Natural killer cell (primary cell): ENCODE measurements at regions not wholly inside any gene's neighbourhood (a gene's known extent, or its start where the extent isn't known, plus 50 kb on each side); places are given as distances from the start of the nearest gene placed in this dataset.
"Not testable (repeated sequence)": the region's sequence is repeated elsewhere in the genome, so short reads cannot be mapped to it uniquely, and the experiment has no call there.

ENCODE experiments used
- ATAC-seq, 3 donors: fragments of 150-1000 bp in 2 of 3; fragments of 200-7000 bp in 1 of 3; cut with Tn5 transposase; 1 replicate in 1 of 3; 2 replicates in 2 of 3; pipeline ENCODE4 v1.10.0; 2021; ENCODE audit warnings: mild to moderate bottlenecking in 2 of 3, moderate library complexity in 2 of 3
- DNase-seq, 2 donors: peaks; one replicate each; pipeline versions ENCODE4 v3.0.0 to v3.0.0-alpha.2; 2013 to 2021; ENCODE audit warnings: mixed read lengths in 1 of 2
- H3K27ac ChIP-seq: one replicate; pipeline ENCODE4 v1.5.1; 2013; ENCODE audit warnings: mild to moderate bottlenecking, low read length
- H3K27me3 ChIP-seq: one replicate; pipeline ENCODE4 v1.6.1; 2013; ENCODE audit warnings: low read length; ENCODE audit not compliant: control insufficient read depth, insufficient read depth
- H3K36me3 ChIP-seq: one replicate; pipeline ENCODE4 v1.6.1; 2013; ENCODE audit warnings: low read length; ENCODE audit not compliant: control insufficient read depth, insufficient read depth
- H3K4me1 ChIP-seq: one replicate; pipeline ENCODE4 v1.6.1; 2013; ENCODE audit warnings: low read length; ENCODE audit not compliant: control insufficient read depth, insufficient read depth
- H3K4me3 ChIP-seq: one replicate; pipeline ENCODE4 v1.5.1; 2013; ENCODE audit warnings: low read length
- H3K9me3 ChIP-seq: one replicate; pipeline ENCODE4 v1.6.1; 2013; ENCODE audit warnings: low read length; ENCODE audit not compliant: control insufficient read depth, insufficient read depth
- H3K27ac Mint-ChIP-seq, 2 donors: one replicate each; pipeline ENCODE4 v1.8.0; 2022; ENCODE audit warnings: mild to moderate bottlenecking in 2 of 2, mixed read lengths in 2 of 2, moderate library complexity in 1 of 2
- H3K27me3 Mint-ChIP-seq, 2 donors: one replicate each; pipeline ENCODE4 v1.8.0; 2022; ENCODE audit warnings: low read depth in 2 of 2, mixed read lengths in 2 of 2
- H3K36me3 Mint-ChIP-seq: one replicate; pipeline ENCODE4 v1.8.0; 2022; ENCODE audit warnings: mixed read lengths
- H3K4me1 Mint-ChIP-seq, 2 donors: one replicate each; pipeline ENCODE4 v1.8.0; 2022; ENCODE audit warnings: mixed read lengths in 2 of 2
- H3K4me3 Mint-ChIP-seq: one replicate; pipeline ENCODE4 v1.8.0; 2022; ENCODE audit warnings: mild to moderate bottlenecking, moderate library complexity, mixed read lengths
- H3K9me3 Mint-ChIP-seq, 2 donors: one replicate each; pipeline ENCODE4 v1.8.0; 2022; ENCODE audit warnings: mixed read lengths in 2 of 2
- WGBS: methylation state at CpG from one replicate; pipeline ENCODE4 v1.1.7; 2013; ENCODE audit warnings: missing lambda C conversion rate; ENCODE audit not compliant: insufficient coverage; 5-methylcytosine and 5-hydroxymethylcytosine counted together
- intact Hi-C: fragments of 100-400 bp; cut with micrococcal nuclease; formaldehyde crosslinking; loops from one replicate; pipeline ENCODE4 v1.14.2; 2022
- TF ChIP-seq, protein P1 (sequence below): fragments of 200-600 bp; IDR thresholded peaks from one replicate; pipeline ENCODE4 v1.8.0; 2022; ENCODE audit warnings: antibody characterized with exemption

DNA sequence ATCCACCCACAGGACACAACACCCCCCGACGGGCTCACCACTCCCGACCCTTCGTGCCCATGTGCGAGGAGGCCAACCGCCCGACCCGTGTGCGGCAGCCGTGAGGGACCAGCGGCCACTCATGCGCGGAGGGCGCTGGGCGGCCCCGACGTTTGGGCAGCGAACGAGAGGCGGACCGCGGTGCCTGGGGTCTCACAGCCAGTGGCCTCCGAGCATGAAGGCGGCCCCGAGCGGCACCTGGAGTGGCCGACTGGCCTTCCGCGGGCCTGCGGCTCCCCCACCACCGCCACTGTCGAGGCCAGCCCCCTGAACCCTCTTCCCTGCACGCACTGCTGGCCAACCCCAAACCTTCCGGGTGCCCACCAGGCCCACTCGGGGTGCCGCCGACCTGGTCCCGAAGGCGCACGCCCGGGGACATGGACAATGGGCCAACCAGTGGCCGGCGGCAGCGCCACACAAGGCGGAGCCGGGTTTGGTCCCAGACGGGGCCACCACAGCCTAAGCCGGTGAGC, 4274.9 kb upstream of the OR11H1 start:
- ATAC-seq (no peak), DNase-seq (peak in 1 of 2 donors; percentile 0)
- Mint-ChIP-seq H3K9me3 (no peaks in the 10 kb centered on the region), H3K27me3 (no peaks in the 10 kb centered on the region), H3K36me3 (no peaks in the 10 kb centered on the region), H3K4me3 (no peak overlapping the region), H3K4me1 (no peaks in the 10 kb centered on the region), H3K27ac (no peak overlapping the region)
- Histone ChIP-seq H3K27me3 (no peaks in the 10 kb centered on the region), H3K9me3 (no peaks in the 10 kb centered on the region), H3K4me1 (no peaks in the 10 kb centered on the region), H3K4me3 (no peak overlapping the region), H3K36me3 (no peaks in the 10 kb centered on the region), H3K27ac (no peak overlapping the region)
- 94% methylated on average over 48 of the region's 48 CpGs for WGBS
- intact Hi-C loops = no loop called here
- TF ChIP-seq, protein P1, sequence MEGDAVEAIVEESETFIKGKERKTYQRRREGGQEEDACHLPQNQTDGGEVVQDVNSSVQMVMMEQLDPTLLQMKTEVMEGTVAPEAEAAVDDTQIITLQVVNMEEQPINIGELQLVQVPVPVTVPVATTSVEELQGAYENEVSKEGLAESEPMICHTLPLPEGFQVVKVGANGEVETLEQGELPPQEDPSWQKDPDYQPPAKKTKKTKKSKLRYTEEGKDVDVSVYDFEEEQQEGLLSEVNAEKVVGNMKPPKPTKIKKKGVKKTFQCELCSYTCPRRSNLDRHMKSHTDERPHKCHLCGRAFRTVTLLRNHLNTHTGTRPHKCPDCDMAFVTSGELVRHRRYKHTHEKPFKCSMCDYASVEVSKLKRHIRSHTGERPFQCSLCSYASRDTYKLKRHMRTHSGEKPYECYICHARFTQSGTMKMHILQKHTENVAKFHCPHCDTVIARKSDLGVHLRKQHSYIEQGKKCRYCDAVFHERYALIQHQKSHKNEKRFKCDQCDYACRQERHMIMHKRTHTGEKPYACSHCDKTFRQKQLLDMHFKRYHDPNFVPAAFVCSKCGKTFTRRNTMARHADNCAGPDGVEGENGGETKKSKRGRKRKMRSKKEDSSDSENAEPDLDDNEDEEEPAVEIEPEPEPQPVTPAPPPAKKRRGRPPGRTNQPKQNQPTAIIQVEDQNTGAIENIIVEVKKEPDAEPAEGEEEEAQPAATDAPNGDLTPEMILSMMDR = no peak

DNA sequence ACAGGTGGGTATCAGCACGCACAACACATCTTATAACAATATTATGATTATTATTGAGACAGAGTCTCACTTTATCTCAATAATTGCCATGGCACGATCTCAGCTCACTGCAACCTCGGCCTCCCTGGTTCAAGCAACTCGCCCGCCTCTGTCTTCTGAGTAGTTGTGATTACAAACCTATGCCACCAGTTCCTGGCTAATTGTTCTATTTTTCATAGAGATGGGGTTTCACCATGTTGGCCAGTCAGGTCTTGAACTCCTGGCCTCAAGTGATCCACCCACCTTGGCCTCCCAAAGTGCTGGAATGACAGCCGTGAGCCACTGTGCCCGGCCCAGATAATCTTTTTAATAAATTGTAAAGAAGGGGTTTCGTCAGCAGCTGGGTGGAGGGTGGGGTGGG, 4257.0 kb upstream of the OR11H1 start:
- H3K27me3 ChIP-seq, H3K4me1 Mint-ChIP-seq, H3K4me1 ChIP-seq, H3K27ac Mint-ChIP-seq, H3K36me3 Mint-ChIP-seq, H3K27me3 Mint-ChIP-seq, H3K9me3 ChIP-seq, H3K4me3 ChIP-seq, ATAC-seq, intact Hi-C loops, H3K4me3 Mint-ChIP-seq, H3K27ac ChIP-seq, H3K36me3 ChIP-seq, H3K9me3 Mint-ChIP-seq, DNase-seq: not testable (repeated sequence)
- 100% methylated on average over 2 of the region's 8 CpGs for WGBS

DNA sequence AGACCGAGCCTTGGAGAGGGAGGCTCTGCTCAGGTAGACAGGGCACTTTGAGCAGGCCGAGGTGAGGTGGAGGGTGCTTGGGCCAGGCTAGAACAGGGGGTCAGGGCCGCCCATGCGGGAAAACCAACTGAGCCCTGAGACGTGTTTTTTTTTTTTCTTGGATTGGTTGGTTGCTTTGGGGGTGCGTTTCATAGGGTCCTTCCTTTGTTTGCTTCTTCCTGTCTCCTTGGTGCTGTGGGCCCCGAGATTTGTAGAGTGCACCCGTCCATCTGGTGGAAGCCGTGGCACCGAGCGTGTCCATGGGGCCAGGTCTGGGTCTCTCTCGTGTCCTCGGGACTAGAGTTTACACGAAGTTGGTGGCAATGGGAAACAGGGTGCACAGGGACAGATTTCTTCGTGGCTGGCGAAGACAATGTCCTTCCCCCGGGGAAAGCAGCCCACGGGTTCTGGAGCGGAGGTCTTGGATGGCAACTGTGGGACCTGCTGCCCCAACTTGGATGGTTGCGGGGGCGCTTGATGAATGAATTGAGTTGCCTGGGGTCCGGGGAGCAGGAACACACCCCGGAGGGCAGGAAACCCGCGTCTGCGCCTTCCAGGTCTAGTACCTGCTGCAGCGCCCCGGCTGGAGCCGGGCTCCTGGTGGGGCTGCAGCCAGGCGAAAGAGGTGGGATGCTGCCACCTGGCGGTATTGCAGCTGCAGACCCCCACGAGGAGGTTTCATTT, 4242.7 kb upstream of the OR11H1 start:
- H3K4me1 Mint-ChIP-seq, H3K36me3 Mint-ChIP-seq, H3K4me3 Mint-ChIP-seq, H3K4me3 ChIP-seq, DNase-seq, intact Hi-C loops, H3K27ac Mint-ChIP-seq, H3K27me3 Mint-ChIP-seq, H3K36me3 ChIP-seq, ATAC-seq, H3K4me1 ChIP-seq, H3K27me3 ChIP-seq, H3K27ac ChIP-seq: not testable (repeated sequence)
- 76% methylated on average over 32 of the region's 32 CpGs for WGBS
- peaks cover 18% of the 10 kb centered on the region for H3K9me3 ChIP-seq
- peaks cover 9 to 15% of the 10 kb centered on the region in 2 donors for H3K9me3 Mint-ChIP-seq

DNA sequence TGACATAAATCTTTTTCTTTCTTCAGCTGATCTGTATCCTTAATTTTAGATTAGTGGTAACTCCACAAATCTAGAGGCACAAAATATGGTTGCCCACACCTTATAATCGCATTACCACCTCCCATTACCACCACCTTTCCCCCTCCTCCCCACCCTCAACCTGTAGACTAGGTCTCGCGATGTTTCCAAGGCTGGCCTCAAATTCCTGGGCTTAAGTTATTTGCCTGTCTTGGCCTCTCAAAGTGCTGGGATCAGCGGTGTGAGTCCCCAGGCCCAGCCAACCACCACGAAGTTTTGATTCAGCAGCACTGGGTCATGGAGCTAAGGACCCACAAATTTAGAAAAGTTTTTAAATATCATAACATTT, 4242.2 kb upstream of the OR11H1 start:
- H3K36me3 ChIP-seq, H3K4me1 ChIP-seq, H3K36me3 Mint-ChIP-seq, DNase-seq, H3K27ac Mint-ChIP-seq, H3K27ac ChIP-seq, H3K4me3 ChIP-seq, H3K4me1 Mint-ChIP-seq, H3K27me3 ChIP-seq, intact Hi-C loops, H3K27me3 Mint-ChIP-seq, ATAC-seq, H3K4me3 Mint-ChIP-seq: not testable (repeated sequence)
- peaks cover 18% of the 10 kb centered on the region for H3K9me3 ChIP-seq
- H3K9me3 Mint-ChIP-seq = peaks cover 11 to 18% of the 10 kb centered on the region in 2 donors
- WGBS = 57% methylated on average over 5 of the region's 5 CpGs

DNA sequence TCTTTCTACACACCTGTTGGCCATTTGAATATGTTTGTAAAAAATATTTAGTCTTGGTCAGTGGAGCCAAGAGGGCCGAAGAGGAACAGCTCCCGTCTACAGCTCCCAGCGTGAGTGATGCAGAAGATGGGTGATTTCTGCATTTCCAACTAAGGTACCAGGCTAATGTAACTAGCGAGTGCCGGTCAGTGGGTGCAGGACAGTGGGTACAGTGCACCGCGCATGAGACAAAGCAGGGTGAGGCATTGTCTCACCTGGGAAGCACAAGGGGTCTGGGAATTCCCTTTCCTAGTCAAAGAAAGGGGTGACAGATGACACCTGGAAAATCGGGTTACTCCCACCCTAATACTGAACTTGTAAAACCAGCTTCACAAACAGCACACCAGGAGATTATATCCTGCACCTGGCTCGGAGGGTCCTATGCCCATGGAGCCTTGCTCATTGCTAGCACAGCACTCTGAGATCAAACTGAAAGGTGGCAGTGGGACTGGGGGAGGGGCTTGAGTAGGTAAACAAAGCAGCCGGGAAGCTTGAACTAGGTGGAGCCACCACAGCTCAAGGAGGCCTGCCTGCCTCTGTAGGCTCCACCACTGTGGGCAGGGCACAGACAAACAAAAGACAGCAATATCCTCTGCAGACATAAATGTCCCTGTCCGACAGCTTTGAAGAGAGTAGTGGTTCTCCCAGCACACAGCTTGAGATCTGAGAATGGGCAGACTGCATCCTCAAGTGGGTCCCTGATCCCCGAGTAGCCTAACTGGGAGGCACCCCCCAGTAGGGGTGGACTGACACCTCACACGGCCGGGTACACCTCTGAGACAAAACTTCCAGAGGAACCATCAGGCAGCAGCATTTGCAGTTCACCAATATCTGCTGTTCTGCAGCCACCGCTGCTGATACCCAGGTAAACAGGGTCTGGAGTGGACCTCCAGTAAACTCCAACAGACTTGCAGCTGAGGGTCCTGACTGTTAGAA, 4239.5 kb upstream of the OR11H1 start:
- H3K27me3 ChIP-seq, H3K27me3 Mint-ChIP-seq, H3K4me3 ChIP-seq, H3K4me1 Mint-ChIP-seq, intact Hi-C loops, H3K27ac Mint-ChIP-seq, H3K4me3 Mint-ChIP-seq, H3K36me3 ChIP-seq, H3K4me1 ChIP-seq, DNase-seq, H3K27ac ChIP-seq, ATAC-seq: not testable (repeated sequence)
- H3K9me3 ChIP-seq = peaks cover 18% of the 10 kb centered on the region
- H3K36me3 Mint-ChIP-seq = peaks cover 20% of the 10 kb centered on the region
- 83% methylated on average over 15 of the region's 15 CpGs for WGBS
- H3K9me3 Mint-ChIP-seq = peaks cover 21 to 34% of the 10 kb centered on the region in 2 donors

DNA sequence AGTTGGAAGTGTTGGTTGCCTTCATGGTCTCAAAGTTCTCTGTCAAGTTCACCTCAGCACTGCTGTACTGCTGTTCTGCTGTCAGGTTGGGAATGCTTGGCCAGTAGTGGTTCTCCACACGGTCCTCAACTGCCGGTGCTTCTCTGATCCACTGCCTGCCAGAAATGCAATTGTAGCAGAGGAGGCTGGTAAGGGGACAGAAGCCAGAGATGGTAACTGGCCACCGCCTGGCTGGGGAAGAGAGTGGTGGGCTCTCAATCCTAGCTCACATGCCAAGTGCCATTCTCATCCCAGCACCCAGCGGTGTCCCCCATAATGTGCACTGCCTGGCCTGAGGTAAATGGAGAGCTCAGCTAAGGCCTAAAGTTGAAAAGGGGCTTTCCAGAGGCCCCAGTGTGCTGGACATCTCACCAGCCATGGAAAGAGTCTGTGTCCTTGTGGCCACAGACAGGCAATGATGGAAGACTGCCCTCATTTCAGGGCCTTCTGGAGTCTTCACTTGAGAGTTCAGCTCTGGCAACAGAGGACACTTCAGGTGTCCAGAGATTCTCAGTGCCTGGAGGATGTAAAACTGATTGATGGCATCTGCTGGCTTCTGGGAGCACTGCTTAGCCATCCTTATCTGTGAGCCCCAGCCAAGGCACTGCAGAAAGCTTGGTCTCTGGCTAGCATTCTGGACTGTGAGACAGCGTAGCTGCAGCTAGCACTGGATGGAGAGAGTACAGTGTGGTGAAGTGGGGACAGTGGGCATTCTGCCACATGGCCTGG, 4229.7 kb upstream of the OR11H1 start:
- peaks cover 13 to 33% of the 10 kb centered on the region in 2 donors for H3K9me3 Mint-ChIP-seq
- H3K4me1 ChIP-seq, H3K4me1 Mint-ChIP-seq, H3K27ac ChIP-seq, H3K27ac Mint-ChIP-seq, H3K4me3 ChIP-seq, DNase-seq, H3K27me3 ChIP-seq, H3K4me3 Mint-ChIP-seq, ATAC-seq, H3K36me3 ChIP-seq, intact Hi-C loops, H3K27me3 Mint-ChIP-seq: not testable (repeated sequence)
- peaks cover 23% of the 10 kb centered on the region for H3K9me3 ChIP-seq
- 61% methylated on average over 5 of the region's 5 CpGs for WGBS
- H3K36me3 Mint-ChIP-seq = peaks cover 18% of the 10 kb centered on the region
